ENCODE measurements at regions not wholly inside any gene's neighbourhood (a gene's known extent, or its start where the extent isn't known, plus 50 kb on each side); places are given as distances from the start of the nearest gene placed in this dataset.
"Not testable (repeated sequence)": the region's sequence is repeated elsewhere in the genome, so short reads cannot be mapped to it uniquely, and the experiment has no call there.

DNA sequence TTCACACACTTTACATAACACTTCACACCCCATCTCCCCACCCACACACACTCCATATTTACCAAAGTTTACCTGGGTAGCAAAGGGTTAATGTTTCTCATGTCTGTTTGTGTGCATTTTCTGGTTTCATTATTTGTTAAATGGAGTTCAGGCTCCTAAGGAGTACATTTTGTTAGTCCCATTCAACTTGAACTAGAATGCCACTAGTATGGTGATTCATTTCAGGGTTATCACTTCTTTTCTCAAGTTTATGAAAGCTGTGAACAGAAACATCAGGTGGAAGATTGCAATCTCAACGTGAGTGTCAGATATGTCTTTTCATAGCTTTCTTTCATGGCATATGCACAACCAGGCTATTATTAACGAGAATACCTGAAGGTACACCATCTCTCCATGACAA, 1027.5 kb downstream of the GATA3 start:
- H3K36me3 Mint-ChIP-seq: peaks cover 0 to 9% (median 2%) of the 10 kb centered on the region in 3 donors
- ATAC-seq: no peak
- peaks cover 4 to 16% (median 10%) of the 10 kb centered on the region in 4 donors for H3K4me1 Mint-ChIP-seq
- peak overlapping the region in 2 of 10 donors; percentile 7 to 28 for H3K27ac Mint-ChIP-seq
- no peak for DNase-seq
- POLR2A ChIA-PET: no interaction called here
- no peak overlapping the region for H3K4me3 Mint-ChIP-seq
- H3K9me3 Mint-ChIP-seq: peaks cover 0 to 8% (median 0%) of the 10 kb centered on the region in 9 donors
- H3K27me3 Mint-ChIP-seq: no peaks in the 10 kb centered on the region

GRCh38 chr10:9091530-9092093, 1037.1 kb downstream of the GATA3 start:
- peaks cover 0 to 3% (median 0%) of the 10 kb centered on the region in 3 donors for H3K36me3 Mint-ChIP-seq
- ATAC-seq (peak in 1 of 2 donors; percentile 32), DNase-seq (peak in 2 of 10 donors; percentile 25 to 28)
- H3K27me3 Mint-ChIP-seq: no peaks in the 10 kb centered on the region
- peak overlapping the region in 7 of 10 donors; percentile 20 to 65 (median 46) for H3K4me3 Mint-ChIP-seq
- H3K4me1 Mint-ChIP-seq: peaks cover 10 to 28% (median 23%) of the 10 kb centered on the region in 4 donors
- H3K9me3 Mint-ChIP-seq: peaks cover 0 to 4% (median 2%) of the 10 kb centered on the region in 9 donors
- POLR2A ChIA-PET: no interaction called here
- H3K27ac Mint-ChIP-seq: peak overlapping the region in 6 of 10 donors; percentile 34 to 84 (median 72)

DNA sequence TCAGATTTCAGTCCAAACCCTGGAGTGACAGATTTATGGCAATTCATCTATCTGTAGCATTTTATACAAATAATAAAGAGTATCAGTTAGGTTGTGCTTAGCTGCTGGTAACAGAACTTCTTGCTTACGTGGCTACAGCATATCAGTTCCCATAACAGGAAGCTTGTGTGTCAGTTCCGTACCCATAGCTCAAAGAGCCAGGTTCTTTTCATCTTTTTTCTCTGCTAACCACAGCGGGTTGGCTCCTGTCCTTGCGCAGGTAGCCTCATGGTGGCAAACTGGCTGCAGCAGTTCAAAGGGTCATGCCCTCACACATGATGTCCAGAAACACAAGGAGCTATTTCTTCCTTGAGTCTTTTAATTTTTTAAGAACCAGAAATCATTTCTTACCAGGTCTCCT, 1041.8 kb downstream of the GATA3 start:
- DNase-seq (peak; percentile 15 to 88 (median 68)), ATAC-seq (peak; percentile 88 to 89)
- Mint-ChIP-seq H3K4me1 (peaks cover 14 to 50% (median 39%) of the 10 kb centered on the region in 4 donors), H3K36me3 (peaks cover 0 to 3% (median 0%) of the 10 kb centered on the region in 3 donors), H3K4me3 (peak overlapping the region; percentile 53 to 81 (median 70)), H3K9me3 (peaks cover 0 to 5% (median 3%) of the 10 kb centered on the region in 9 donors), H3K27ac (peak overlapping the region; percentile 83 to 98 (median 94)), H3K27me3 (no peaks in the 10 kb centered on the region)
- POLR2A ChIA-PET: interaction anchor here (0.8 to 1.5 kb wide), 4 partner anchors 86 to 1278 kb away, joined by 3 to 4 read pairs (median 3); partner anchors contain the start of gene TAF3

DNA sequence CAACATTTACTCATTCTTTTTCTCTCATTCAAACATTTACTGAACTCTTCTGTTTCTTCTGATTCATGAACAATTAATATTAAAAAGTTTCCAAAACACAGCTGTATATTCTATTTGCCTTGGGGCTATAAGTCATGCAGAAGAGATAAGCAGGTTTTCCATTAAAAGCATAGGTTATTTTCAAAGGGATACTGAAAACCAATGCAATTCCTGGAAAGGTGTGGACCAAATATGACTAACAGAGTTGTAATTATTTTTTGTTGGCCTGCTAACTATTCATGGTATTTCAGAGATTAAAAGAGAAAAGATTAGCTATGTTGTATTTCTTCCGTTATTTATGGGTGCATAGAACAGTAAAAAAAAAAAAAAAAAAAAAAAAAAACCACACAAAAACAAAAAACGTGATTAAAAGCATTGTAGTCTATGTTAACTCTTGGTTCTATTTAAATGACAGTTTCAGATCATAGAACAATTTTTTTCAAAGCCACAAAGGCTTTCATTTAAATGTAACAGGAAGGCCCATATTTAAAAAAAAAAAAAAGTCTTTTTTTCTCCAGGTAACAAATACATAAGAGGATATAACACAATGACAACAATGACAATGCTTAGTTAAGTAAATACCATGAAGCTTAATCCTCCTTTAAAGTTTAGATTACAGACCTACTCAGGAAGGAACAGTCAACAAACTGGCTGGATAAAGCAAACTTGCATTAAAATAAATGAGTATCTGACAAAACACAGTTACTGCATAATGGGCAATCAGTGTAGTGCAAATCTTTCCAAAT, 1042.9 kb downstream of the GATA3 start:
- Mint-ChIP-seq H3K36me3 (peaks cover 0 to 3% (median 0%) of the 10 kb centered on the region in 3 donors), H3K4me3 (peak overlapping the region in 7 of 10 donors; percentile 24 to 65 (median 60)), H3K4me1 (peaks cover 12 to 44% (median 34%) of the 10 kb centered on the region in 4 donors), H3K27me3 (no peaks in the 10 kb centered on the region), H3K9me3 (peaks cover 0 to 5% (median 3%) of the 10 kb centered on the region in 9 donors), H3K27ac (peak overlapping the region; percentile 14 to 96 (median 77))
- DNase-seq (peak in 3 of 10 donors; percentile 69 to 84 (median 84)), ATAC-seq (peak; percentile 70 to 72)
- POLR2A ChIA-PET: interaction anchor here (0.8 to 1.0 kb wide), 2 partner anchors 87 to 942 kb away, joined by 3 read pairs; no protein-coding TSS in a partner anchor

GRCh38 chr10:9097991-9098306, 1043.5 kb downstream of the GATA3 start:
- H3K4me3 Mint-ChIP-seq: peak overlapping the region in 1 of 10 donors; percentile 29
- H3K27me3 Mint-ChIP-seq: no peaks in the 10 kb centered on the region
- H3K36me3 Mint-ChIP-seq: peaks cover 0 to 3% (median 0%) of the 10 kb centered on the region in 3 donors

GRCh38 chr10:9102026-9102425, 1047.5 kb downstream of the GATA3 start:
- Mint-ChIP-seq H3K4me3 (no peak overlapping the region), H3K4me1 (peaks cover 3 to 20% (median 14%) of the 10 kb centered on the region in 4 donors)
- no peak for ATAC-seq

More at GRCh38 chr10:9097991-9098306, 1043.5 kb downstream of the GATA3 start:
- DNase-seq: no peak
- peaks cover 9 to 38% (median 32%) of the 10 kb centered on the region in 4 donors for H3K4me1 Mint-ChIP-seq
- ATAC-seq: peak in 1 of 2 donors; percentile 12
- POLR2A ChIA-PET: interaction anchor here (0.8 kb wide), 1 partner anchor 942 kb away, joined by 3 read pairs; no protein-coding TSS in a partner anchor
- peaks cover 0 to 5% (median 3%) of the 10 kb centered on the region in 9 donors for H3K9me3 Mint-ChIP-seq
- peak overlapping the region; percentile 14 to 96 (median 77) for H3K27ac Mint-ChIP-seq

DNA sequence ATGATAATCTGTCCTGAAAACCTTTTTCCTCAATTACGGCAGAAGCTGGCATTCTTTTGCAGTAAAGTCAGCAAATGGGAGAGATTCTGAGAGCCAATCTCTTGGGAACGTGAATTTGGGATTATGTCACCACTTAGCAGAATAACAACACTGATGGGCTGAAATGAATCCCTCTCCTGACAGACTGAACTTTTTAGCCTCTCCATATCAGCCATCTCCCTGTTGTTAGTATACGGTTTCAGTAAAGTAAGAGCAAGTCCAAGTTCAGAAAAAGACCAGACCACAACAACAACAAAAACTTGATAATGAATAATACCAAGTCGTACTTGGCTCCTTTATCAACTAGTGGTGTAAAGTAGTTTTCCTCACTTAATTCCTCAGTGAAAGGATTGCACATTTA, 1048.8 kb downstream of the GATA3 start:
- no peak for DNase-seq
- ATAC-seq: no peak
- no peaks in the 10 kb centered on the region for H3K27me3 Mint-ChIP-seq
- H3K27ac Mint-ChIP-seq: no peak overlapping the region
- H3K36me3 Mint-ChIP-seq: no peaks in the 10 kb centered on the region
- peaks cover 5 to 15% (median 8%) of the 10 kb centered on the region in 4 donors for H3K4me1 Mint-ChIP-seq
- POLR2A ChIA-PET: no interaction called here
- no peak overlapping the region for H3K4me3 Mint-ChIP-seq
- no peaks in the 10 kb centered on the region for H3K9me3 Mint-ChIP-seq

More at GRCh38 chr10:9102026-9102425, 1047.5 kb downstream of the GATA3 start:
- POLR2A ChIA-PET: no interaction called here
- Mint-ChIP-seq H3K27ac (no peak overlapping the region), H3K9me3 (peaks cover 0 to 3% (median 0%) of the 10 kb centered on the region in 9 donors), H3K27me3 (no peaks in the 10 kb centered on the region), H3K36me3 (no peaks in the 10 kb centered on the region)
- DNase-seq: no peak

DNA sequence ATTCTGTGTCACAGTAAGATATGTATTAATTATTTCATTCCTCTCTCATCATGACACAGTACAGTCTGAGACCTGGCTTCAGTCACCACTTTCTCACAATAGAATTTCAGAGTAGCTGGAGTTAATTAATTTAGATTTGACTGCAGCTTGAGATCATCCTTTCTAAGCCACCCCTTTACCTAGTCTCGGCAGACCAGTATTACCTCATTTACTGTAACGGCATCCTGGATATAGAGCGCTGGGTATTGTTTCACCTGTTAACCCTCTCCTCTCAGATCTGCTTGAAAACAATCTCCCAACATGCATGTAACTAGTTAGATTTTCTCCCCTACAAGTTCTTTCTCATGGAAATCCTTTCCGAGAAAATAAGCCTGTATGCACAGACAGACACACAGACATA, 1057.5 kb downstream of the GATA3 start:
- no peaks in the 10 kb centered on the region for H3K27me3 Mint-ChIP-seq
- no peak for DNase-seq
- H3K27ac Mint-ChIP-seq: peak overlapping the region in 1 of 10 donors; percentile 13
- H3K36me3 Mint-ChIP-seq: no peaks in the 10 kb centered on the region
- H3K4me3 Mint-ChIP-seq: no peak overlapping the region
- no peaks in the 10 kb centered on the region for H3K9me3 Mint-ChIP-seq
- POLR2A ChIA-PET: interaction anchor here (1.3 kb wide), 1 partner anchor 12 kb away, joined by 4 read pairs; no protein-coding TSS in a partner anchor
- no peak for ATAC-seq
- peaks cover 2 to 7% (median 5%) of the 10 kb centered on the region in 4 donors for H3K4me1 Mint-ChIP-seq

- H3K4me3 Mint-ChIP-seq: no peak overlapping the region
- no peak for DNase-seq
- H3K36me3 Mint-ChIP-seq: peaks cover 0 to 2% (median 1%) of the 10 kb centered on the region in 3 donors
- no peak overlapping the region for H3K27ac Mint-ChIP-seq
- H3K4me1 Mint-ChIP-seq: no peaks in the 10 kb centered on the region
- H3K27me3 Mint-ChIP-seq: no peaks in the 10 kb centered on the region
- POLR2A ChIA-PET: no interaction called here
- H3K9me3 Mint-ChIP-seq: peaks cover 0 to 3% (median 0%) of the 10 kb centered on the region in 9 donors
- no peak for ATAC-seq
These were observed 1072.2 kb downstream of the GATA3 start for GRCh38 chr10:9126728-9127127.

GRCh38 chr10:9137368-9137767, 1082.9 kb downstream of the GATA3 start:
- DNase-seq (no peak), ATAC-seq (no peak)
- Mint-ChIP-seq H3K4me1 (peaks cover 0 to 1% (median 0%) of the 10 kb centered on the region in 4 donors), H3K27ac (no peak overlapping the region), H3K27me3 (peaks cover 0 to 2% (median 0%) of the 10 kb centered on the region in 5 donors), H3K9me3 (no peaks in the 10 kb centered on the region), H3K4me3 (no peak overlapping the region), H3K36me3 (peaks cover 0 to 5% (median 1%) of the 10 kb centered on the region in 3 donors)
- POLR2A ChIA-PET: no interaction called here

DNA sequence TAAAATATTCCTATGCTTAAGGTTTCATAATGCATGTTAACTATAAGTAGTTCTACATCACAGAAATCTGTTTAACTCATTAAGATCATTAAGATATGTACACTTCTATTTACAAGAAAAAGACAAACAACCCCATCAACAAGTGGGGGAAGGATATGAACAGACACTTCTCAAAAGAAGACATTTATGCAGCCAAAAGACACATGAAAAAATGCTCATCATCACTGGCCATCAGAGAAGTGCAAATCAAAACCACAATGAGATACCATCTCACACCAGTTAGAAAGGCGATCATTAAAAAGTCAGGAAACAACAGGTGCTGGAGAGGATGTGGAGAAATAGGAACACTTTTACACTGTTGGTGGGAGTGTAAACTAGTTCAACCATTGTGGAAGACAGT, 1084.3 kb downstream of the GATA3 start:
- H3K4me3 Mint-ChIP-seq, H3K9me3 Mint-ChIP-seq, H3K27me3 Mint-ChIP-seq, H3K36me3 Mint-ChIP-seq, H3K27ac Mint-ChIP-seq, POLR2A ChIA-PET, H3K4me1 Mint-ChIP-seq, DNase-seq, ATAC-seq: not testable (repeated sequence)

DNA sequence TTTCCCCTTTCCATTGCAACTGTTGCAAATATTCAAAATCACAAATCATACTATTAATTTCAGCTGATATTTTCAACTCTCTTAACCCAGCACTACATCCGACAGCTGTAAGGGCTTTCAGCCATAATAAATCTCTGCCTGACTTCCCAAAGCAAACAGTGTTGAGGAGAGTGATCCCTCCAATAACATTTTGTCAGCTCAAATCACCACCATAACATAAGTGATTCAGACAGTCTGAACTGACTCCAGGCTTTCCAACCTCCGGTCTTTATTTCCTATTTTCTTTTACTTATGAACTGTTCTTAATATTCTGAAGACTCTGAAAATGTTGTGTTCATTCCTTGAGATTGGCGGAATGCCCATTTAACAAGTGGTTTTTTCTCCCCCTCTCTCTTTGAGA, 1085.9 kb downstream of the GATA3 start:
- no peak overlapping the region for H3K4me3 Mint-ChIP-seq
- ATAC-seq: no peak
- H3K9me3 Mint-ChIP-seq: no peaks in the 10 kb centered on the region

More for the DNA sequence above, 1085.9 kb downstream of the GATA3 start:
- Mint-ChIP-seq H3K27me3 (peaks cover 0 to 2% (median 0%) of the 10 kb centered on the region in 5 donors), H3K36me3 (peaks cover 0 to 1% (median 0%) of the 10 kb centered on the region in 3 donors), H3K4me1 (peaks cover 0 to 5% (median under 1%) of the 10 kb centered on the region in 4 donors), H3K27ac (no peak overlapping the region)
- POLR2A ChIA-PET: no interaction called here
- DNase-seq: no peak

Data from naive thymus-derived CD8-positive, alpha-beta T cell (primary cell).